Prostate gland (tissue), 2 donors: ENCODE measurements at regions not wholly inside any gene's neighbourhood (a gene's known extent, or its start where the extent isn't known, plus 50 kb on each side); places are given as distances from the start of the nearest gene placed in this dataset.

Source experiments
- POLR2A ChIP-seq: fragments of 450-650 bp; IDR thresholded peaks from one replicate; pipeline ENCODE4 v1.6.1; 2016; ENCODE audit warnings: antibody characterized with exemption, mild to moderate bottlenecking
- TF ChIP-seq, protein P1 (sequence below), 4 experiments: fragments of 200-600 bp in 2 of 4; fragments of 450-650 bp in 2 of 4; sonication (generic) in 2 of 4; IDR thresholded peaks; 1 replicate in 3 of 4; 2 replicates in 1 of 4; pipeline ENCODE4 v1.5.1; 2016 to 2019; ENCODE audit warnings: antibody characterized with exemption in 4 of 4, mild to moderate bottlenecking in 2 of 4, moderate library complexity in 2 of 4

- no peak for TF ChIP-seq POLR2A
- TF ChIP-seq, protein P1, sequence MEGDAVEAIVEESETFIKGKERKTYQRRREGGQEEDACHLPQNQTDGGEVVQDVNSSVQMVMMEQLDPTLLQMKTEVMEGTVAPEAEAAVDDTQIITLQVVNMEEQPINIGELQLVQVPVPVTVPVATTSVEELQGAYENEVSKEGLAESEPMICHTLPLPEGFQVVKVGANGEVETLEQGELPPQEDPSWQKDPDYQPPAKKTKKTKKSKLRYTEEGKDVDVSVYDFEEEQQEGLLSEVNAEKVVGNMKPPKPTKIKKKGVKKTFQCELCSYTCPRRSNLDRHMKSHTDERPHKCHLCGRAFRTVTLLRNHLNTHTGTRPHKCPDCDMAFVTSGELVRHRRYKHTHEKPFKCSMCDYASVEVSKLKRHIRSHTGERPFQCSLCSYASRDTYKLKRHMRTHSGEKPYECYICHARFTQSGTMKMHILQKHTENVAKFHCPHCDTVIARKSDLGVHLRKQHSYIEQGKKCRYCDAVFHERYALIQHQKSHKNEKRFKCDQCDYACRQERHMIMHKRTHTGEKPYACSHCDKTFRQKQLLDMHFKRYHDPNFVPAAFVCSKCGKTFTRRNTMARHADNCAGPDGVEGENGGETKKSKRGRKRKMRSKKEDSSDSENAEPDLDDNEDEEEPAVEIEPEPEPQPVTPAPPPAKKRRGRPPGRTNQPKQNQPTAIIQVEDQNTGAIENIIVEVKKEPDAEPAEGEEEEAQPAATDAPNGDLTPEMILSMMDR (IDR thresholded peaks at IDR 0.05) = no peak
Observed at GRCh38 chr13:109345433-109345941, 440.9 kb downstream of the IRS2 start.
